SK-N-SH treated with all-trans-retinoic acid at 6 μM for 48 hours (cell line): ENCODE measurements at regions not wholly inside any gene's neighbourhood (a gene's known extent, or its start where the extent isn't known, plus 50 kb on each side); places are given as distances from the start of the nearest gene placed in this dataset.

Experiments used
- ATAC-seq: fragments of 200-7000 bp; cut with Tn5 transposase; 3 replicates; pipeline ENCODE4 v1.9.1; 2020; ENCODE audit warnings: mild to moderate bottlenecking, moderate library complexity
- ARNTL ChIP-seq: fragments of 450-650 bp; formaldehyde crosslinking; IDR thresholded peaks from 2 replicates; pipeline ENCODE4 v1.5.0; 2020; ENCODE audit warnings: low read depth, mild to moderate bottlenecking, moderate library complexity, borderline replicate concordance
- CSDC2 ChIP-seq: fragments of 250-450 bp; sonication (Bioruptor Pico); IDR thresholded peaks from 2 replicates; pipeline ENCODE4 v1.5.0; 2020; ENCODE audit warnings: mild to moderate bottlenecking, moderate library complexity
- CSRNP3 ChIP-seq: fragments of 250-450 bp; sonication (Bioruptor Pico); IDR thresholded peaks from 2 replicates; pipeline ENCODE4 v1.5.1; 2021; ENCODE audit warnings: mild to moderate bottlenecking, moderate library complexity
- GLIS3 ChIP-seq: fragments of 250-450 bp; sonication (Bioruptor Pico); IDR thresholded peaks from 2 replicates; pipeline ENCODE4 v1.5.0; 2020; ENCODE audit warnings: mild to moderate bottlenecking, moderate library complexity
- ISL1 ChIP-seq: fragments of 250-450 bp; sonication (Bioruptor Pico); IDR thresholded peaks from 2 replicates; pipeline ENCODE4 v2.1.2; 2022; ENCODE audit warnings: mild to moderate bottlenecking, moderate library complexity
- PPARA ChIP-seq: fragments of 250-450 bp; sonication (Bioruptor Pico); IDR thresholded peaks from 2 replicates; pipeline ENCODE4 v1.5.0; 2020; ENCODE audit warnings: mild to moderate bottlenecking, borderline replicate concordance
- RARB ChIP-seq: fragments of 250-450 bp; sonication (Bioruptor Pico); IDR thresholded peaks from 2 replicates; pipeline ENCODE4 v1.8.0; 2021; ENCODE audit warnings: mild to moderate bottlenecking, moderate library complexity
- SNAI2 ChIP-seq: fragments of 250-450 bp; sonication (Bioruptor Pico); IDR thresholded peaks from 2 replicates; pipeline ENCODE4 v1.5.0; 2020; ENCODE audit warnings: mild to moderate bottlenecking, moderate library complexity
- TOX ChIP-seq: fragments of 250-450 bp; sonication (Bioruptor Pico); IDR thresholded peaks from 2 replicates; pipeline ENCODE4 v1.8.0; 2021; ENCODE audit warnings: mild to moderate bottlenecking, moderate library complexity, borderline replicate concordance
- ZC3H10 ChIP-seq: fragments of 250-450 bp; sonication (Bioruptor Pico); IDR thresholded peaks from 2 replicates; pipeline ENCODE4 v1.5.1; 2021; ENCODE audit warnings: mild to moderate bottlenecking, moderate library complexity
- ZFP3 ChIP-seq: fragments of 250-450 bp; sonication (Bioruptor Pico); IDR thresholded peaks from 2 replicates; pipeline ENCODE4 v1.5.0; 2020; ENCODE audit warnings: mild to moderate bottlenecking, moderate library complexity
- ZFP30 ChIP-seq: fragments of 450-650 bp; formaldehyde crosslinking; IDR thresholded peaks from 2 replicates; pipeline ENCODE4 v1.5.0; 2022; ENCODE audit warnings: mild to moderate bottlenecking, moderate library complexity
- ZNF565 ChIP-seq: fragments of 450-650 bp; formaldehyde crosslinking; conservative IDR thresholded peaks from 2 replicates; pipeline ENCODE4 v1.5.0; 2020; ENCODE audit warnings: low read depth, mild to moderate bottlenecking, moderate library complexity
- ZNF70 ChIP-seq: fragments of 450-650 bp; formaldehyde crosslinking; IDR thresholded peaks from 2 replicates; pipeline ENCODE4 v1.5.0; 2020; ENCODE audit warnings: mild to moderate bottlenecking, moderate library complexity
- ZNF8 ChIP-seq: fragments of 450-650 bp; formaldehyde crosslinking; IDR thresholded peaks from 2 replicates; pipeline ENCODE4 v1.5.0; 2020; ENCODE audit warnings: mild to moderate bottlenecking, moderate library complexity
- TF ChIP-seq, protein P1 (sequence below): fragments of 250-450 bp; sonication (Bioruptor Pico); IDR thresholded peaks from 2 replicates; pipeline ENCODE4 v1.5.0; 2020; ENCODE audit warnings: mild to moderate bottlenecking, moderate library complexity
- TF ChIP-seq, protein P2 (sequence below): fragments of 250-450 bp; sonication (Bioruptor Pico); IDR thresholded peaks from 2 replicates; pipeline ENCODE4 v1.8.0; 2021; ENCODE audit warnings: low read depth, mild to moderate bottlenecking, moderate library complexity, borderline replicate concordance
- TF ChIP-seq, protein P3 (sequence below): fragments of 250-450 bp; sonication (Bioruptor Pico); IDR thresholded peaks from 2 replicates; pipeline ENCODE4 v1.5.1; 2020; ENCODE audit warnings: low read depth, mild to moderate bottlenecking, moderate library complexity

GRCh38 chr3:72446218-72447058 is 401.8 kb downstream of the SHQ1 start, which contains the start of gene RYBP:
Gene RYBP (minus strand): TSS chr3:72446621.
- peak; percentile 62 for ATAC-seq
- TF ChIP-seq ARNTL (CRISPR knock-in tag): no peak
- no peak for TF ChIP-seq GLIS3 (CRISPR knock-in tag)
- no peak for TF ChIP-seq SNAI2 (CRISPR knock-in tag)
- TF ChIP-seq, protein P1, sequence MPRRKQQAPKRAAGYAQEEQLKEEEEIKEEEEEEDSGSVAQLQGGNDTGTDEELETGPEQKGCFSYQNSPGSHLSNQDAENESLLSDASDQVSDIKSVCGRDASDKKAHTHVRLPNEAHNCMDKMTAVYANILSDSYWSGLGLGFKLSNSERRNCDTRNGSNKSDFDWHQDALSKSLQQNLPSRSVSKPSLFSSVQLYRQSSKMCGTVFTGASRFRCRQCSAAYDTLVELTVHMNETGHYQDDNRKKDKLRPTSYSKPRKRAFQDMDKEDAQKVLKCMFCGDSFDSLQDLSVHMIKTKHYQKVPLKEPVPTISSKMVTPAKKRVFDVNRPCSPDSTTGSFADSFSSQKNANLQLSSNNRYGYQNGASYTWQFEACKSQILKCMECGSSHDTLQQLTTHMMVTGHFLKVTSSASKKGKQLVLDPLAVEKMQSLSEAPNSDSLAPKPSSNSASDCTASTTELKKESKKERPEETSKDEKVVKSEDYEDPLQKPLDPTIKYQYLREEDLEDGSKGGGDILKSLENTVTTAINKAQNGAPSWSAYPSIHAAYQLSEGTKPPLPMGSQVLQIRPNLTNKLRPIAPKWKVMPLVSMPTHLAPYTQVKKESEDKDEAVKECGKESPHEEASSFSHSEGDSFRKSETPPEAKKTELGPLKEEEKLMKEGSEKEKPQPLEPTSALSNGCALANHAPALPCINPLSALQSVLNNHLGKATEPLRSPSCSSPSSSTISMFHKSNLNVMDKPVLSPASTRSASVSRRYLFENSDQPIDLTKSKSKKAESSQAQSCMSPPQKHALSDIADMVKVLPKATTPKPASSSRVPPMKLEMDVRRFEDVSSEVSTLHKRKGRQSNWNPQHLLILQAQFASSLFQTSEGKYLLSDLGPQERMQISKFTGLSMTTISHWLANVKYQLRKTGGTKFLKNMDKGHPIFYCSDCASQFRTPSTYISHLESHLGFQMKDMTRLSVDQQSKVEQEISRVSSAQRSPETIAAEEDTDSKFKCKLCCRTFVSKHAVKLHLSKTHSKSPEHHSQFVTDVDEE (CRISPR knock-in tag): no peak
- no peak for TF ChIP-seq ZNF565 (CRISPR knock-in tag)
- TF ChIP-seq, protein P2, sequence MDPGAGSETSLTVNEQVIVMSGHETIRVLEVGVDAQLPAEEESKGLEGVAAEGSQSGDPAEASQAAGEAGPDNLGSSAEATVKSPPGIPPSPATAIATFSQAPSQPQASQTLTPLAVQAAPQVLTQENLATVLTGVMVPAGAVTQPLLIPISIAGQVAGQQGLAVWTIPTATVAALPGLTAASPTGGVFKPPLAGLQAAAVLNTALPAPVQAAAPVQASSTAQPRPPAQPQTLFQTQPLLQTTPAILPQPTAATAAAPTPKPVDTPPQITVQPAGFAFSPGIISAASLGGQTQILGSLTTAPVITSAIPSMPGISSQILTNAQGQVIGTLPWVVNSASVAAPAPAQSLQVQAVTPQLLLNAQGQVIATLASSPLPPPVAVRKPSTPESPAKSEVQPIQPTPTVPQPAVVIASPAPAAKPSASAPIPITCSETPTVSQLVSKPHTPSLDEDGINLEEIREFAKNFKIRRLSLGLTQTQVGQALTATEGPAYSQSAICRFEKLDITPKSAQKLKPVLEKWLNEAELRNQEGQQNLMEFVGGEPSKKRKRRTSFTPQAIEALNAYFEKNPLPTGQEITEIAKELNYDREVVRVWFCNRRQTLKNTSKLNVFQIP (CRISPR knock-in tag): no peak
- no peak for TF ChIP-seq CSRNP3 (CRISPR knock-in tag)
- TF ChIP-seq ZNF8 (CRISPR knock-in tag): no peak
- no peak for TF ChIP-seq TOX (CRISPR knock-in tag)
- TF ChIP-seq CSDC2 (CRISPR knock-in tag): no peak
- TF ChIP-seq PPARA (CRISPR knock-in tag): no peak

GRCh38 chr3:72445827-72446217 is 402.4 kb downstream of the SHQ1 start:
- ATAC-seq: peak; percentile 3; the same call in 1 of the 3 replicates
- TF ChIP-seq ZFP3 (CRISPR knock-in tag) (no peak), ZNF8 (CRISPR knock-in tag) (no peak), ZNF70 (CRISPR knock-in tag) (no peak), ZC3H10 (CRISPR knock-in tag) (no peak), TOX (CRISPR knock-in tag) (no peak), RARB (CRISPR knock-in tag) (no peak), CSRNP3 (CRISPR knock-in tag) (no peak), ZFP30 (CRISPR knock-in tag) (no peak), ARNTL (CRISPR knock-in tag) (no peak), ISL1 (no peak), GLIS3 (CRISPR knock-in tag) (no peak), SNAI2 (CRISPR knock-in tag) (no peak), ZNF565 (CRISPR knock-in tag) (no peak)
- TF ChIP-seq, protein P2 (CRISPR knock-in tag): no peak
- TF ChIP-seq, protein P3, sequence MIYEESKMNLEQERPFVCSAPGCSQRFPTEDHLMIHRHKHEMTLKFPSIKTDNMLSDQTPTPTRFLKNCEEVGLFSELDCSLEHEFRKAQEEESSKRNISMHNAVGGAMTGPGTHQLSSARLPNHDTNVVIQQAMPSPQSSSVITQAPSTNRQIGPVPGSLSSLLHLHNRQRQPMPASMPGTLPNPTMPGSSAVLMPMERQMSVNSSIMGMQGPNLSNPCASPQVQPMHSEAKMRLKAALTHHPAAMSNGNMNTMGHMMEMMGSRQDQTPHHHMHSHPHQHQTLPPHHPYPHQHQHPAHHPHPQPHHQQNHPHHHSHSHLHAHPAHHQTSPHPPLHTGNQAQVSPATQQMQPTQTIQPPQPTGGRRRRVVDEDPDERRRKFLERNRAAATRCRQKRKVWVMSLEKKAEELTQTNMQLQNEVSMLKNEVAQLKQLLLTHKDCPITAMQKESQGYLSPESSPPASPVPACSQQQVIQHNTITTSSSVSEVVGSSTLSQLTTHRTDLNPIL (CRISPR knock-in tag): no peak
